GM18517 (cell line): ENCODE measurements at regions not wholly inside any gene's neighbourhood (a gene's known extent, or its start where the extent isn't known, plus 50 kb on each side); places are given as distances from the start of the nearest gene placed in this dataset.

Experiments
- ATAC-seq: cut with Tn5 transposase; IDR thresholded peaks from one replicate; pipeline ENCODE4 v1.9.1; 2021; ENCODE audit warnings: mild to moderate bottlenecking, moderate library complexity; ENCODE audit not compliant: unreplicated experiment

DNA sequence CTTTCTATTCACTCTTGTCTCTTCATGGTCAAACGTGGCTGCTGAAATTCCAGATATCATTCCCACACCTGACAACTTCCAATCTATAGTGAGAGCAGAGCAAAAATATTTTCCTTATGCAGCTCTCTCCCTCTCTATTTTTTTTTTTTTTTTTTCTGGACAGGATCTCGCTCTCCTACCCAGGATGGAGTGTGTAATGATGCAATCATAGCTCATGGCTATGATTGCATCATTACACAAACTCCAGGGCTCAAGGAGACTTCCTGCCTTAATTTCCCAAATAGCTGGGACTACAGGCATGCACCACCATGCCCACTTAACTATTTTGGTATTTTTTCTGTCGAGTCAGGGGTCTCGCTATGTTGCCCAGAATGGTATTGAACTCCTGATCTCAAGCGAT is 1398.9 kb downstream of the AACS start:
- ATAC-seq, result no peak

GRCh38 chr12:126469211-126469610 is 1404.0 kb downstream of the AACS start:
- ATAC-seq, result no peak

- no peak for ATAC-seq
Measured at GRCh38 chr12:126474703-126475102, 1409.5 kb downstream of the AACS start.

GRCh38 chr12:126480451-126480850 is 1415.2 kb downstream of the AACS start:
- ATAC-seq, result no peak

GRCh38 chr12:126481688-126482087 is 1416.5 kb downstream of the AACS start:
- ATAC-seq, result no peak

DNA sequence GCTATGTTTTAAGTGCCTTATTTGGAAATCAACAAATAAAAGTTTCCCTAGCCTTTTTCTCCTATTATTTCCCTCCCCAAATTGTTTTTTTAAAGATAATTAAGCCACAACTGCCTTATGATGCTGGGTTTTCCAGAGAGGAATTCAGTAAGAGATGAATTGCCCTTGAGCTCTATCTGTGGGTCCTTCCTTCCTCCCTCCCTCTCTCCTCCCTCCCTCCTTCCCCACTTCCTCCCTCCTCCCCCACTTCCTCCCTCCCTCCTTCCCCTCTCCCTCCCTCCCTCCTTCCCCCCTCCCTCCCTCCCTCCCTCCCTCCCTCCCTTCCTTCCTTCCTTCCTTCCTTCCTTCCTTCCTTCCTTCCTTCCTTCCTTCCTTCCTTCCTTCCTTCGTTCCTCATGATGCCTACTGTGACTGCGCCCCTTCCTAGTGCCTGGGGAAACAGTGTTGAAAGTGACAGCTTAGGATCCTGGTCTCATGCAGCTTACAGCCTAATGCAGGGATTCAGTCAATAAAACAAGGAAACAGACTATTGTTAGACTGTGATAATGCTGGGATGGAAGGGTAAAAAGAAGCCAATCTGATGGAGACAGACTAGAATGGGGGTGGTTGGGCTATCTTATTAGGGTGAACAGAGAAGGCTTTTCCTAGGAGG is 1417.1 kb downstream of the AACS start:
- no peak for ATAC-seq

- no peak for ATAC-seq
Measured at GRCh38 chr12:126483145-126484068, 1418.2 kb downstream of the AACS start.

DNA sequence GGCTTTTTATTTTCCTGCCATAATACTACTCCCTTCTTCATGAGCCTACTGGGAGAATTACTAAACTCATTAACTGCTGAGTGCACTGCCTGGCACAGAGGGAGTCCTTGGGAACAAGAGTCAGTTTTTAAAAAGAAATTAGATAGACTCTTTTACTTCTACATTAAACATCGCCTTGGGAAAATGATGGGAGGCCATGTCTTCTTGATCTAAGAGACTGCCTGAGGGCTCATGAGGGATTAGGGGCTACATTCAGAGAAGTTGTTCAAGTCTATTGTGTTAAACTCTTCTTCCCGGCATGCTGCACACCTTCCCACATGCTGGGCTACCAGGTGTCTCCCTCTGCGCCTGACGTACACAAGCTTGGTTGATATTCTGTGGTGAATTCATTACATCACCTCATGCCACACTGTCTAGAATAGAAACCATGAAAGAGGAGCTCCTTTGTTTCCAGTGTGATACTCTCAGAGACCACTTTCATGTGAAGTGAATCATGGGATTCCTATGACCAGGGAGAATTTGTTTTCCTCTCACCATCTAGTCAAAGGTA is 1422.3 kb downstream of the AACS start:
- no peak for ATAC-seq

GRCh38 chr12:126488806-126489205 is 1423.6 kb downstream of the AACS start:
- no peak for ATAC-seq

DNA sequence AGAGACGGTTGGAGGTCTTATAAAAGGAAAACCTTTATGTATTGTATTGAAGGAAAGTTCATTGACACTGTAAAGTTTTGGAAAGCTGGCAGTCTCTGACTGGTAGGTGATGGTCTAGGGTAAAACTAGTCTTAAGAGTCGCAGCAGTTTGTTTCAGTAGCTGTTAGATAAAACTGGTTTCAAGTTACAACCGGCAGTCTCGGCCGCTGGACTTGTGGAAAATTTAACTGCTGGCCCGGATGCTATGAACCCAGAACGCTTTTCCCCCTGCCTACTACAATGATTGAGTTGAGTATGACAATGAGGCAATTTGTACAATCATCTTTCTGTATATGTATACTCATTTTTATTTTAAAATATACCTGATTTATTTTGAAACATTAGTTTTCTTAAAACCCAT is 1426.9 kb downstream of the AACS start:
- no peak for ATAC-seq

DNA sequence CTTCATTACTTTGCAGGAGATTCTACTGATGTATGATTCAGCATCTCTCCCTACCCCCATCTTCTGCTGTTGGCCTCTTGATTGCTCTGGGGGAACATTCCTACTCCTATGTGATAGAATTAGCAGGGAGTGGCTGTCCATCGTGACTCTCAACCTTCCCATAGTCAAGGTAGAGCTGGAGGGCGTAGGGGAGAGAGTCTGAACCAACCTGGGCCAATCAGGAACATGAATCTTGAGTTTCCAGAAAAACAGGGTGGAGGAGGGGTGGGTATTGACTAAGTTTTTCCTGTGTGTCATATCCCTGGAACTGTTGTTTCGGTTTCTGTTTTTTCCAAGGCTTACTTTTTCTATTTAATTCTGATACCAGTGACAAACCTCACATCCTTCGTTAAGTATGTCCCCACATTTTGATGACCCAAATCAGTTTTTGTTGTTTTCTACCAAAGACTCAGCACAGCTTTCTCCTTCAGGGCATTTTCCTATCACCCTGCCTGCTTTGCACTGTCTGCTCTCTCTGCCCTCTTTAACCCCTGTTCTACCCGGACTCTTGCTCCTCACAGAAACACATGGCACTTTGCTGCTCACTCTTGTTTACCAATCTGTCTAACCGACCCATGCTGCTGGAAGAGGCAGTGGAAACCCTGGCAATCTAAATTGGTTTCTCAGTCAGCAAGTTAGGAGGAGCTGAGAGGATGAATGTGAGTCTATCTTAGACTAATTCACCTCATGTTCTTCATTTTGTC is 1428.3 kb downstream of the AACS start:
- ATAC-seq, result no peak

DNA sequence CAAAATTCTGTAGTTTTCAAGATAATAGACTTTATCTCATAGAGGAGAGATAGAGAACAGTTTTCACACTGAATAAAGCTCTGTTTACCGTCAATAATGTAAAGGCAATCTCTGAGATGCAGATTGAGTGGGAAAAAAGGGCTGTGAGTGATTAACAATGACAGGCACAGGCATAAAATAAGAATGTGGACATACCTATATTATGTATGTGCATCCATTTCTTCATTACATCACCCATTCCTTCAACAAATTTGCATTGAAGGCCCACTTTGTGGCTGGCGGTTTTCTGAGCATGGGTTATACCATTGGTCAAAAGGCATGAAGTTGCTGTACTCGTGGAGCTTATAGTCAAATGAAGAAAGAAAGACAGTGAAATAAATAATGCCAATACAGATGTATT is 1431.0 kb downstream of the AACS start:
- no peak for ATAC-seq

GRCh38 chr12:126506426-126507182 is 1441.4 kb downstream of the AACS start:
- no peak for ATAC-seq

DNA sequence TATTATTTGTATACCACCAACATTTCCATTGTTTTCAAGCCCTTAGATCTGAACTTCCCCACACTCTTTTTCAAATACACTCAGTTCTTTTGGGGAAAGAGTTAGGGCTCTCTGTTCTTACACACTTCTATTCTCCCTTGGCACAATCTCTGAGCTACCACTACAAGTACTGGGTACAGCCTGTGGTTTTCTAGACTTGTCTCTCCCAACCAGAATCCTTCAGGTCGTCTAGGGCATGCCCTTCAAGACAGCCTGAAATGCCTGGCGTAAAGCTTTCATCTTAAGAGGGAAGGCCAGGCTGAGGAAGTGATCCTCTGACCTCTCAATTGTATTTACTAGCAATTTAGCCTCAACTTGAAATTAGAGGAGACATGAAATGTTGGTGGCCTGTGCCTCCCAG is 1442.0 kb downstream of the AACS start:
- ATAC-seq, result no peak

DNA sequence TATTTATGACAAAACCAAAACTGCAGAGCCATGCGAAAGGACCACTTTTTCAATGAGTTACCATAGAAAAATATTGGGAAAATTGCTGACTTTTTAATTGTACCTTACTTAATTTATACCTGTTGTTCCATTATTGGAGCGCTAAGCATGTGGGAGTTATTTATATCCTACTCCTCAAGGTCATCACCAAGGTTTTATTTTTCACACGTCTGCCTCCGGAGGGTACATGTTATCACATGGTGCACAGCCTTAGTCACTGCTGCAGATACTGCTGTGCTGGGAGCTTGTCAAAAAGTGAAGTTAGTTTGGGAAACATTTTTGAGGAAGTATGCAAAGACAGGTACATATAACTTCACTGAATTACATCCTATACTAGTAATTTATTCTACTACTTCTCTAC is 1444.3 kb downstream of the AACS start:
- ATAC-seq, result no peak

- no peak for ATAC-seq
Measured at GRCh38 chr12:126510630-126511029, 1445.4 kb downstream of the AACS start.

DNA sequence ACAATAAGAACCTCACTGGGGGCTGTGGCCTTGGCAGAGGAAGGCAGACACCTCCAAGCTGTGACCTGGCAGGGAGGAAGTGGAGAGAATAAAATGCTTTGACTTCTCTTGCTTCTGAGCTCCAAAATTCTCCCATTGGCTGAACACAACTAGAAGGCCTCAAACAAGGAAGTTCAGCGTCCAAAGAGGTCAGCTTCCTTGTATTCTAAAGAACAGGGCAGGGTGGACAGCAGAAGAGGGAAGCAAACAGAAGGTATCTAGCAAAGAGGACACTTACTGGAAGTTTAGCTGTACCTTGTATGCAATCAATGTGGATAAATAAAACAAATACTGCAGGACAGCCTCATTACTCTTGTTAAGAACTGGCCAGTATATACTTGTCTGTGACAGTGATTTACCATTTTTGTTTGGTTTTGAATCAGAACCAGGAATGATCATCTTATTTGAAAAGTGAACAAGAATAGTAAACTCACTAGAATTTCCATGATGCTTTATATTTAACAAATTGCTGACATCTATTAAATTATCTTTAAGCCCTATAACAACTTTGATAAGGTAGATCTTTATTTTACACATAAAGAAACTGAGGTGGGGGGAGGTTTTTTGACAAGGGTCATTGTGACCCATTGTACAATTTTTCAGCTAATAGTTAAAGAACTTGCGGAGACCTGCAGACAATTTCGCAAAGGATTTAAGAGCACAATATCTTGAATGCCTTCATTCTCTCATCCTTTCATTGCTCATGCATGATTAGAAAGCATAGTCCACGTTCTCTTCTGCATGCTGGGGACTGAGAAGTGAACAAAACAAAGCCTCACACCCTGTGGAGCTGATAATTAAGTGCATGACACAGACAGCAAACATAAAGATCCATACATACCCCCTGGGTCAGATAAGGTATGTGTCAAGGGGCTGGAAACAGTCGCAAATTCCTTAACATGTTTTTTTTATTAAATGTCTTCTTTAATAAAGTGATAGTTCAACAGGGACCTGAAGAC is 1448.0 kb downstream of the AACS start:
- no peak for ATAC-seq

GRCh38 chr12:126518596-126519200 is 1453.5 kb downstream of the AACS start:
- no peak for ATAC-seq

GRCh38 chr12:126519833-126520232 is 1454.6 kb downstream of the AACS start:
- ATAC-seq, result no peak
